ENCODE measurements at regions not wholly inside any gene's neighbourhood (a gene's known extent, or its start where the extent isn't known, plus 50 kb on each side); places are given as distances from the start of the nearest gene placed in this dataset.
"Not testable (repeated sequence)": the region's sequence is repeated elsewhere in the genome, so short reads cannot be mapped to it uniquely, and the experiment has no call there.

DNA sequence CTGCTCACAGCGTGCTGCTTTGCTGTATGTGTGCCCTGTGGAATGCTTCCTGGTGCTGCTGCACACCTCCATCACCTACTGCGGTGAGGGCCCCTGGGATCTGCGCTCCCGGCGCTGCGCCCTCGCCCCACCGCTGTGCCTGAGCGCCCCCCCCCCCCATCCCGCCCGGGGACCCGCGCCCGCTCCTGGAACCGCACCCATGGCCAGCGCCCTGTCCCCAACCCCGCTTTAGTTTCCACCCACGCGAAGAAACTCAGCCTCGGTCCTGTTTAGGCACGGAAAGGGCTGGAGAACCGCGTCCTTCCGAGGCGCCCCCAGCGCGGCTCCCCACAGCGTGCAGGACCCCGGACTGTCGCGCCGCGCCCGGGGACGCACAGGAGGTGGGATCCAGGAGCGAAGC lies 265.5 kb downstream of the POTEB3 start:
- not testable (repeated sequence) for H3K9me3 ChIP-seq

DNA sequence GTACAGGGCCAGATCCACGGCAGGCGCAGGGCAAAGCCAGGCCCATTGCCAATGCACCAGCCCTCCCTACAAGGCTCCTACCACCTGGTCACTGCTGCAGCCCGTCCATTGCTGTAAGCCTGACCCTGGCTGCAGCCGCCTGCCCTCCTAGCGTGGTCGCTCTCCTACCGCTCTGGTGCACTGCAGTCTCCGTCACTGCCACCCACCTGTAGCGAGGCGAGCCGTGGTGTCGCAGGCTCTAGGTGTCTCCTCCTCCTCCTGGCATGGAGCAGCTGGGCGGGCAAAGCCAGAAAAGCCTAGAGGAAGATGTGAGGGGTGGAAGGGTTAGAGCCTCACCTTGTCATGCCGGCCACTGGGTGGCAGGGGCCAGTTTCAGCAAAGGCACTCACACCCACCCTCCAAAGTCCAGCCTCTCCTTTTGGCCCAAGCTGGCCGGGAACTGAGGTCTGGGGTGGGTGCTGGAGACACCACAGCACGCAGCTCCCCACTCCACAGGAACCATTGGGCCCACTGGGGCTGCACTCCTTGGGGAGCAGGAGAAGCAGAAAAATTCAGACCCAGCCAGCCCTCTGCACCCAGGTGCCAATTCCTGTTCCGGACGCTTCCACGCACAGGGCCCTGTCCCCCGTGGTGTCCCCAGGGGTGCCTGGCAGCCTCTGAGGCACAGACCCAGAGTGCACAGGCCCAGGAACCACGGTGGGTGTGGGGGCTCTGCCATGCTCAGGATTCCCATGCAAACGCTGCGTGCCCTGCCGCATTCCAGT lies 285.3 kb upstream of the POTEB2 start:
- H3K27ac ChIP-seq; H3K27me3 ChIP-seq (replicated peaks; ENCODE audit: insufficient read depth); H3K36me3 ChIP-seq; H3K4me3 ChIP-seq; DNase-seq (ENCODE audit: low spot score); H3K9me3 ChIP-seq; intact Hi-C loops (cut with DNase I); H3K4me1 ChIP-seq (replicated peaks): not testable (repeated sequence)
- no CpG with 5 or more reads among the region's 24 CpGs for WGBS

More for the DNA sequence above, 265.5 kb downstream of the POTEB3 start:
- H3K27ac ChIP-seq; H3K36me3 ChIP-seq; H3K4me3 ChIP-seq; intact Hi-C loops (cut with DNase I); H3K4me1 ChIP-seq (replicated peaks); H3K27me3 ChIP-seq (replicated peaks; ENCODE audit: insufficient read depth); DNase-seq (ENCODE audit: low spot score): not testable (repeated sequence)
- no CpG with 5 or more reads among the region's 36 CpGs for WGBS

DNA sequence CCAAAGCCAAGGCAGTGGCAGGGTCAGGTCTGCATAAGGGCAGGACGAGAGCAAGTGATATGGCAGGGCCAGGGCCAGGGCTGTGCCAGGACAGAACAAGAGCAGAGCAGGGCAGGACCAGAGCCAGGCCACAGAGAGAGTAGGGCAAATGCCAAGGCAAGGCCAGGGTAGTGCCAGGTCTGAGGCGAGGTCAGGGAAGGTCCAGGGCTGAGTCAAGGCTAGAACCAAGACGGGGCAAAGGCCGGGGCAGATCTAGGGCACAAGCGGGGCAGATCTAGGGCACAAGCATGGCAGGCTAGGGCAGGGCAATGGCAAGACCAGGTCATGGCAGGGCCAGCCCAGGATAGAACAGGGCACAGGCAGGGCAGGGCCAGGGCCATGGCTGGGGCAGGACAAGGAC lies 282.0 kb upstream of the POTEB2 start:
- DNase-seq (ENCODE audit: low spot score); intact Hi-C loops (cut with DNase I); H3K4me1 ChIP-seq (replicated peaks); H3K36me3 ChIP-seq; H3K9me3 ChIP-seq; H3K4me3 ChIP-seq; H3K27ac ChIP-seq; H3K27me3 ChIP-seq (replicated peaks; ENCODE audit: insufficient read depth): not testable (repeated sequence)
- no CpG with 5 or more reads among the region's 5 CpGs for WGBS

DNA sequence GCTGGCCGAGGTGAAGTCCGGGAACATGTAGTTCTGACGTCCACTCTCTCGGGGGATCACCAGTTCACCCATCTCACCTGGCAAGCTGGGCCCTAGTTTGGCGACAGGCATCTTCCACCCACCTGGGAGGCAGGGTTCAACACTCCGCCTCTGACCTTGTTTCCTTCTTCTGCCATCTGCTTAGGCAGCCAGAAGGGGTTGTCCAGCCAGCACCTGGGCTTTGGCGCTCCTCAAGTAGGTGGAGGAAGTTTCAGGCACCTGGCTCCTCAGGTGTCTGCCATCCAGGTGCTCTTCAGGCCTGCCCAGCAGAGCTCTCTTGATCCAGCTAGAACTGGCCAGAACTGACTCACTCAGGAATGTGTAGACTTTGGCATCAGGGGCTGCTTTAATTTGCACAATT lies 267.8 kb upstream of the POTEB2 start:
- H3K4me1 ChIP-seq (replicated peaks); H3K27me3 ChIP-seq (replicated peaks; ENCODE audit: insufficient read depth); DNase-seq (ENCODE audit: low spot score); H3K4me3 ChIP-seq; H3K27ac ChIP-seq; H3K9me3 ChIP-seq; H3K36me3 ChIP-seq; intact Hi-C loops (cut with DNase I): not testable (repeated sequence)
- no CpG with 5 or more reads among the region's 7 CpGs for WGBS

DNA sequence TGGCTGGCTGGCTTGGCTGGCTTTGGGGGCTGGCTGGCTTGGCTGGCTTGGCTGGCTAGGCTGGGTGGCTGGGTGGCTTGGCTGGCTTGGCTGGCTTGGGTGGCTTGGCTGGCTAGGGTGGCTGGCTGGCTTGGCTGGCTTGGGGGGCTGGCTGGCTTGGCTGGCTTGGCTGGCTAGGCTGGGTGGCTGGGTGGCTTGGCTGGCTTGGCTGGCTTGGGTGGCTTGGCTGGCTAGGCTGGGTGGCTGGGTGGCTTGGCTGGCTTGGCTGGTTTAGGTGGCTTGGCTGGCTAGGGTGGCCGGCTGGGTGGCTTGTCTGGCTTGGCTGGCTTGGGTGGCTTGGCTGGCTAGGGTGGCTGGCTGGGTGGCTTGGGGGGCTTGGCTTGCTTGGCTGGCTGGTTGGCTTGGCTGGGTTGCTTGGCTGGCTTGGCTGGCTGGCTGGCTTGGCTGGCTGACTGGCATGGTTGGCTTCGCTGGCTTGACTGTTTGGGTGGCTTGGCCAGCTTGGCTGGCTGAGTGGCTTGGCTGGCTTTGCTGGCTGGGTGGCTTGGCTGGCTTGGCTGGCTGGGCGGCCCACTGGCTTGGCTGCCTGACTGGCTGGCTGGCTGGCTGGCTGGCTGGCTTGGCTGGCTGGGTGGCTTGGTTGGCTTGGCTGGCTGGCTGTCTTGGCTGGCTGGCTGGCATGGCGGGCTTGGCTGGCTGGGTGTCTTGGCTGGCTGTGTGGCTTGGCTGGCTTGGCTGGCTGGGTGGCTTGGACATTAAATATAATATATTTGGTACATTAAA lies 246.3 kb upstream of the POTEB2 start:
- WGBS: 50% methylated on average over 2 of the region's 4 CpGs
- peak; percentile 2 for DNase-seq (ENCODE audit: low spot score)

GRCh38 chr15:21111861-21112260 lies 245.7 kb upstream of the POTEB2 start:
- H3K9me3 ChIP-seq; H3K4me1 ChIP-seq (replicated peaks); H3K4me3 ChIP-seq; intact Hi-C loops (cut with DNase I); H3K27ac ChIP-seq; H3K27me3 ChIP-seq (replicated peaks; ENCODE audit: insufficient read depth); H3K36me3 ChIP-seq: not testable (repeated sequence)
- 62% methylated on average over 2 of the region's 2 CpGs for WGBS
- peak; percentile 8 for DNase-seq (ENCODE audit: low spot score)

More for the DNA sequence above, 246.3 kb upstream of the POTEB2 start:
- H3K9me3 ChIP-seq; H3K4me3 ChIP-seq; intact Hi-C loops (cut with DNase I); H3K4me1 ChIP-seq (replicated peaks); H3K36me3 ChIP-seq; H3K27me3 ChIP-seq (replicated peaks; ENCODE audit: insufficient read depth); H3K27ac ChIP-seq: not testable (repeated sequence)

GRCh38 chr15:21111172-21111571 lies 245.1 kb upstream of the POTEB2 start:
- no CpG with 5 or more reads among the region's 4 CpGs for WGBS
- DNase-seq (ENCODE audit: low spot score): not testable (repeated sequence)

GRCh38 chr15:21110187-21110804 lies 244.2 kb upstream of the POTEB2 start:
- H3K27ac ChIP-seq; H3K4me3 ChIP-seq; intact Hi-C loops (cut with DNase I); H3K4me1 ChIP-seq (replicated peaks); H3K36me3 ChIP-seq; H3K27me3 ChIP-seq (replicated peaks; ENCODE audit: insufficient read depth); H3K9me3 ChIP-seq: not testable (repeated sequence)
- 64% methylated on average over 4 of the region's 5 CpGs for WGBS
- peak; percentile 4 for DNase-seq (ENCODE audit: low spot score)

More at GRCh38 chr15:21111172-21111571, 245.1 kb upstream of the POTEB2 start:
- H3K4me3 ChIP-seq; H3K27me3 ChIP-seq (replicated peaks; ENCODE audit: insufficient read depth); H3K9me3 ChIP-seq; H3K4me1 ChIP-seq (replicated peaks); H3K36me3 ChIP-seq; intact Hi-C loops (cut with DNase I); H3K27ac ChIP-seq: not testable (repeated sequence)

- intact Hi-C loops (cut with DNase I); H3K9me3 ChIP-seq; H3K4me1 ChIP-seq (replicated peaks); H3K27ac ChIP-seq; DNase-seq (ENCODE audit: low spot score); H3K27me3 ChIP-seq (replicated peaks; ENCODE audit: insufficient read depth); H3K4me3 ChIP-seq; H3K36me3 ChIP-seq: not testable (repeated sequence)
- WGBS: no CpG with 5 or more reads among the region's 3 CpGs
Observed at GRCh38 chr15:21108384-21108783, 242.3 kb upstream of the POTEB2 start.

DNA sequence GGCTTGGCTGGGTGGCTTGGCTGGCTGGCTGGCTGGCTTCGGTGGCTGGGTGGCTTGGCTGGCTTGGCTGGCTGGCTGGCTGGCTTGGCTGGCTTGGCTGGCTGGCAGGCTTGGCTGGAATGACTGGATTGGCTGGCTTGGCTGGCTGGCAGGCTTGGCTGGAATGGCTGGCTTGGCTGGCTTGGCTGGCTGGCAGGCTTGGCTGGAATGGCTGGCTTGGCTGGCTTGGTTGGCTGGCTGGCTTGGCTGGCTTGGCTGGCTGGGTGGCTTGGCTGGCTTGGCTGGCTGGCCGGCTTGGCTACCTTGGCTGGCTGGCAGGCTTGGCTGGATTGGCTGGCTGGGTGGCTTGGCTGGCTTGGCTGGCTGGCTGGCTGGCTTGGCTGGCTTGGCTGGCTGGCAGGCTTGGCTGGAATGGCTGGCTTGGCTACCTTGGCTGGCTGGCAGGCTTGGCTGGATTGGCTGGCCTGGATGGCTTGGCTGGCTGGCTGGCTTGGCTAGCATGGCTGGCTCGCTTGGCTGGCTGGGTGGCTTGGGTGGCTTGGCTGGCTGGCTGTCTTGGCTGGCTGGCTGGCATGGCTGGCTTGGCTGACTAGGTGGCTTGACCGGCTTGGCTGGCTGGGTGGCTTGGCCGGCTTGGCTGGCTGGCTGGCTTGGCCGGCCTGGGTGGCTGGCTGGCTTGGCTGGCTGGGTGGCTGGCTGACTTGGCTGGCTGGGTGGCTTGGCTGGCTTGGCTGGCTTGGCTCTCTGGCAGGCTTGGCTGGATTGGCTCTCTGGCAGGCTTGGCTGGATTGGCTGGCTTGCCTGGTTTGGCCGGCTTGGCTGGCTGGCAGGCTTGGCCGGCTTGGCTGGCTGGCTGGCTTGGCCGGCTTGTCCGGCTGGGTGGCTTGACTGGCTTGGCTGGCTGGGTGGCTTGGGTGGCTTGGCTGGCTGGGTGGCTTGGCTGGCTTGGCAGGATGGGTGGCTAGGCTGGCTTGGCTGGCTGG lies 241.6 kb upstream of the POTEB2 start:
- H3K36me3 ChIP-seq; H3K9me3 ChIP-seq; intact Hi-C loops (cut with DNase I); DNase-seq (ENCODE audit: low spot score); H3K4me1 ChIP-seq (replicated peaks); H3K4me3 ChIP-seq; H3K27ac ChIP-seq; H3K27me3 ChIP-seq (replicated peaks; ENCODE audit: insufficient read depth): not testable (repeated sequence)
- no CpG with 5 or more reads among the region's 10 CpGs for WGBS

DNA sequence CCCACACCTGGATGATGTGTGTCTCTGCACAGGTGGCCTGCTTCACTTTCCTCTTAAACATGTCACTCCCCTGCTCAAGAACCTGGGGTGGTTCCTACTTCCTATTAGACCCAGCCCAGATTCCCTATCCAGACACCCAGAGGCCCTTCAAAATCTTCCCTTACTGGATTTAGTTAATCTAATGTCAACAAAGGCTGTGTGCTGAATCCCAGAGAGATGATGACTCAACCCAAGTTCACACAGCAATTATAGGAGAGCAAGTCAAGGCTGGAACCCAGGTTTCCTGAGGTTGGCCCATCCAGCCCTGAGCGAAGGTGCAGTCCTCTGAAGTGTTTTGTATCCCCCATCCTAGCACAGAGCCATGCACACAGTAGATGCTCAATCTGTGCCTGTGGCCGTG lies 230.5 kb upstream of the POTEB2 start:
- H3K4me3 ChIP-seq; H3K9me3 ChIP-seq; DNase-seq (ENCODE audit: low spot score); intact Hi-C loops (cut with DNase I); H3K4me1 ChIP-seq (replicated peaks); H3K36me3 ChIP-seq; H3K27ac ChIP-seq; H3K27me3 ChIP-seq (replicated peaks; ENCODE audit: insufficient read depth): not testable (repeated sequence)
- WGBS: no CpG with 5 or more reads among the region's 2 CpGs
